Activated naive CD4-positive, alpha-beta T cell treated with anti-CD3 and anti-CD28 coated beads for 36 hours (primary cell): ENCODE measurements at regions not wholly inside any gene's neighbourhood (a gene's known extent, or its start where the extent isn't known, plus 50 kb on each side); places are given as distances from the start of the nearest gene placed in this dataset.

ENCODE experiments used
- CTCF ChIA-PET: fragments of 350-600 bp; sonication (Branson Sonifier 250); formaldehyde crosslinking; loops from one replicate; lab custom pipeline; 2021; ENCODE audit warnings: antibody characterized with exemption; lab: Charles Lee
- DNase-seq: peaks from one replicate; pipeline ENCODE4 v3.0.0-alpha.2; 2020
- H3K27ac Mint-ChIP-seq: one replicate; pipeline ENCODE4 v1.8.0; 2021; ENCODE audit warnings: mild to moderate bottlenecking, mixed read lengths
- H3K27me3 Mint-ChIP-seq: one replicate; pipeline ENCODE4 v1.8.0; 2021; ENCODE audit warnings: low read depth, mixed read lengths
- H3K36me3 Mint-ChIP-seq: one replicate; pipeline ENCODE4 v1.8.0; 2021; ENCODE audit warnings: low read depth, mixed read lengths
- H3K4me1 Mint-ChIP-seq: one replicate; pipeline ENCODE4 v1.8.0; 2021; ENCODE audit warnings: low read depth, mixed read lengths
- H3K4me3 Mint-ChIP-seq: one replicate; pipeline ENCODE4 v1.8.0; 2021; ENCODE audit warnings: mild to moderate bottlenecking, moderate library complexity, mixed read lengths
- H3K9me3 Mint-ChIP-seq: one replicate; pipeline ENCODE4 v1.8.0; 2021; ENCODE audit warnings: mixed read lengths
- intact Hi-C: fragments of 100-400 bp; cut with micrococcal nuclease; formaldehyde crosslinking; loops from one replicate; pipeline ENCODE4 v1.15.1; 2023

GRCh38 chr4:121455285-121455684 lies 74.5 kb upstream of the QRFPR start:
- DNase-seq = no peak
- CTCF ChIA-PET = interaction anchor here (0.9 kb wide), 1 partner anchor 263 kb away, joined by 3 read pairs; no protein-coding TSS in a partner anchor
- intact Hi-C loops = no loop called here
- no peak overlapping the region for H3K4me3 Mint-ChIP-seq
- no peak overlapping the region for H3K27ac Mint-ChIP-seq
- H3K36me3 Mint-ChIP-seq = no peaks in the 10 kb centered on the region
- no peaks in the 10 kb centered on the region for H3K4me1 Mint-ChIP-seq
- H3K27me3 Mint-ChIP-seq = peaks cover 25% of the 10 kb centered on the region
- H3K9me3 Mint-ChIP-seq = no peaks in the 10 kb centered on the region

GRCh38 chr4:121454251-121454979 lies 73.6 kb upstream of the QRFPR start:
- Mint-ChIP-seq H3K4me1 (no peaks in the 10 kb centered on the region), H3K9me3 (no peaks in the 10 kb centered on the region), H3K4me3 (no peak overlapping the region), H3K27ac (no peak overlapping the region), H3K36me3 (no peaks in the 10 kb centered on the region), H3K27me3 (peaks cover 25% of the 10 kb centered on the region)
- intact Hi-C loops = no loop called here
- CTCF ChIA-PET = interaction anchor here (1.0 to 1.8 kb wide), 2 partner anchors 8 to 22 kb away, joined by 3 to 12 read pairs; no protein-coding TSS in a partner anchor
- DNase-seq = no peak

GRCh38 chr4:121451310-121451709 lies 70.5 kb upstream of the QRFPR start:
- Mint-ChIP-seq H3K36me3 (no peaks in the 10 kb centered on the region), H3K9me3 (no peaks in the 10 kb centered on the region), H3K4me1 (no peaks in the 10 kb centered on the region), H3K27me3 (peaks cover 17% of the 10 kb centered on the region), H3K4me3 (no peak overlapping the region), H3K27ac (no peak overlapping the region)
- no peak for DNase-seq
- CTCF ChIA-PET = interaction anchor here (1.5 kb wide), 1 partner anchor 11 kb away, joined by 4 read pairs; no protein-coding TSS in a partner anchor
- intact Hi-C loops = no loop called here

- Mint-ChIP-seq H3K9me3 (no peaks in the 10 kb centered on the region), H3K4me3 (no peak overlapping the region), H3K27me3 (peaks cover 7% of the 10 kb centered on the region), H3K36me3 (no peaks in the 10 kb centered on the region), H3K4me1 (no peaks in the 10 kb centered on the region), H3K27ac (no peak overlapping the region)
- CTCF ChIA-PET = no interaction called here
- DNase-seq = no peak
- intact Hi-C loops = no loop called here
Measured at GRCh38 chr4:121449416-121449815, 68.6 kb upstream of the QRFPR start.

GRCh38 chr4:121448231-121448630 lies 67.4 kb upstream of the QRFPR start:
- Mint-ChIP-seq H3K4me3 (no peak overlapping the region), H3K9me3 (no peaks in the 10 kb centered on the region), H3K27me3 (peaks cover 3% of the 10 kb centered on the region), H3K4me1 (no peaks in the 10 kb centered on the region), H3K27ac (no peak overlapping the region), H3K36me3 (no peaks in the 10 kb centered on the region)
- no peak for DNase-seq
- intact Hi-C loops = no loop called here
- CTCF ChIA-PET = no interaction called here

GRCh38 chr4:121439669-121440068 lies 58.9 kb upstream of the QRFPR start:
- peaks cover 7% of the 10 kb centered on the region for H3K9me3 Mint-ChIP-seq
- no peak overlapping the region for H3K27ac Mint-ChIP-seq
- no peak overlapping the region for H3K4me3 Mint-ChIP-seq
- intact Hi-C loops = no loop called here
- H3K36me3 Mint-ChIP-seq = no peaks in the 10 kb centered on the region
- CTCF ChIA-PET = no interaction called here
- H3K4me1 Mint-ChIP-seq = no peaks in the 10 kb centered on the region
- DNase-seq = no peak
- peaks cover 13% of the 10 kb centered on the region for H3K27me3 Mint-ChIP-seq
